HG02840 (cell line): ENCODE measurements at regions not wholly inside any gene's neighbourhood (a gene's known extent, or its start where the extent isn't known, plus 50 kb on each side); places are given as distances from the start of the nearest gene placed in this dataset.
"Not testable (repeated sequence)": the region's sequence is repeated elsewhere in the genome, so short reads cannot be mapped to it uniquely, and the experiment has no call there.

ENCODE experiments used
- ATAC-seq: cut with Tn5 transposase; IDR thresholded peaks from one replicate; pipeline ENCODE4 v1.9.1; 2021; ENCODE audit warnings: mild to moderate bottlenecking, moderate library complexity, moderate number of reproducible peaks; ENCODE audit not compliant: unreplicated experiment, low FRiP score

DNA sequence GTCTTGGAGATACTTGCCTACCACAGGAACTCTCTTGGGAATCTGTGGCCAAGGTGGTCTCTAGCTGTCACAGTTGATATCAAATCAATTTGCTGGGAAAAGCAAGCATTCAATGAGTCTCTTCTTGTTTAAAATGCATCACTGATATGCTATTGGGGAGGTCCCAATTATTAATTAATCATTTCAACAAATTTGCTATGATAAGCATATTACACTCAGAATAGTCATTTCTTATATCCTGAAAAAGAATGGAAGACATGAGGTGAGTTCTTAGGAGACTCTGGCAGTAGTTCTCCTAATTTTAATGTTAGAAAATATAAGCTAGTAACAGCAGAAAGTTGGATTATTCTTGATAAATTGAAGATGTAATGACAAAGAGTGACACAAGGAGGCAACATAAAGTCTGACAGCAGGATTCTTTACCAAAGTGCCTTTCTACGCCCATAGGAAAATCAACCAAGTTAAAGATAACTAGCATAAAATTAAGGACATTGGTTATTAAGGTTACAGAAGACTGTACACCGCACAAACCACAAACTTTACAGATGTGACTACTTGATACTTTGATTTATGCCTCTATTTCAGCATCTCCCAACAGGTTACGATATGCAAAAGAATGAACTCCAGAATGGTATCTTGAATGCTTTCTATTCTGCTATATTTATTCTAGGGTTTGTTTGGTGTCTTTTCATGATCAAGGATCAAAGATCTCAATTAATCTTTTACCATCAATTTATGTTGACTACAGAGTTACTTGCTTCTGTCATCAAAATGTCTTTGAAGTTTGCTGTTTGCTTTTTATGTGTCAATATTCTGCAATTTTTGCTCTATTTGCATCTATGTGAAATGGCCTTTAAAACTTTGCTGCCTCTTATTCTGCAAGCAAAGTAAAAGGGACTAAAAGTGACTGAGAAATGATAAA lies 349.6 kb upstream of the CLEC14A start:
- no peak for ATAC-seq

DNA sequence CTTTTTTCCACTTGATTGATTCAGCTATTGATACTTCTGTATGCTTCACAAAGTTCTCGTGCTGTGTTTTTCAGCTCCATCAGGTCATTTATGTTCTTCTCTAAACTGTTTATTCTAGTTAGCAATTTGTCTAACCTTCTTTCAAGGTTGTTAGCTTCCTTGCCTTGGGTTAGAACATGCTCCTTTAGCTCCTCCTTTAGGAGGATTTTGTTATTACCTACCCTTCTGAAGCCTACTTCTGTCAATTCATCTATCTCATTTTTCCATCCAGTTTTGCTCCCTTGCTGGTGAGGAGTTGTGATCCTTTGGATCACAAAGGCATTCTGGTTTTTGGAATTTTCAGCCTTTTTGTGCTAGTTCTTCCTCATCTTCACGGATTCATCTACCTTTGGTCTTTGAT lies 344.7 kb upstream of the CLEC14A start:
- ATAC-seq = not testable (repeated sequence)

DNA sequence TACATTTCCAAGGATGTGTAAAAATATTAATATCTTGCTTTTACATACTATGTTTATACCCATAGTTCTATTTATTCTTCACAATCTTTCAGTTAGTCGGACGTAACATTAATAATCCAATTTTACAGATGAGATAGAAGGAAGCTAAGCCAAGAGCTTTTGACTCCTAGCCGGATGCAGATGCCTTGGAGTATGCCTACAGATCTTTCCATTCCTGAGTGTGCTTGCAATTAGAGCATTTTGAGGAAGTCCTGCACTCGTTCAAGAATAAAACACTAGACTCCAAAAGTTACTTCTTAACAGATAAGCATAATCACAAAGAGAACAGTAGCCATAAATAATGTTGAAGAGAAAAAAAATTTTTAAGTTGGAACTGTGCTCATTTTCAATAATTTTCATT lies 337.6 kb upstream of the CLEC14A start:
- ATAC-seq = no peak

- no peak for ATAC-seq
These were observed 337.0 kb upstream of the CLEC14A start for GRCh38 chr14:38592764-38593442.

DNA sequence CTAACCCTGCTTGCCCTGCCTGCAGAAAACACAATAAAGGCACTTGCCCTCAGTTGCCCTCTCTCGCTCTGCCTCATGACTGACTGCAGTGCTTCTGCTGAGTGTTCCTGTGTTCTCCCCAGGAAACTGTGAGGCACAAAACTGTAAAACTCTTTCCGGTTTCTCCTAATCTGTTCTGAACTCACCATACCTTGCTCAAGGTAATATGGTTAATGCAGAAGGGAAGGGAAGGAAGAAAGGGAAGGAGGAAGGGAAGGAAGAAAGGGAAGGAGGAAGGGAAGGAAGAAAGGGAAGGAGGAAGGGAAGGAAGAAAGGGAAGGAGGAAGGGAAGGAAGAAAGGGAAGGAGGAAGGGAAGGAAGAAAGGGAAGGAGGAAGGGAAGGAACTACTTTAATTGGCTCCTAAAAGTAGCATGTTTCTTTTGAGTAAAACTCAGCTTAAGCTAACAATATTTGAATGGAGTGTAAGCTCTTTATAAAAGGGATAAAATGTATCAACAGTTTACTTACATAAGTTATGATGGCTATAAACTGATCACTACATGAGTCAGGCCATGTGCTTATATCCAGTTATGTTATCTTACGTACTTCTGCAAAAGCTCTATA lies 334.0 kb upstream of the CLEC14A start:
- ATAC-seq = no peak

GRCh38 chr14:38583471-38583870 lies 327.6 kb upstream of the CLEC14A start:
- no peak for ATAC-seq

- no peak for ATAC-seq
These were observed 322.4 kb upstream of the CLEC14A start for GRCh38 chr14:38578278-38578681.

DNA sequence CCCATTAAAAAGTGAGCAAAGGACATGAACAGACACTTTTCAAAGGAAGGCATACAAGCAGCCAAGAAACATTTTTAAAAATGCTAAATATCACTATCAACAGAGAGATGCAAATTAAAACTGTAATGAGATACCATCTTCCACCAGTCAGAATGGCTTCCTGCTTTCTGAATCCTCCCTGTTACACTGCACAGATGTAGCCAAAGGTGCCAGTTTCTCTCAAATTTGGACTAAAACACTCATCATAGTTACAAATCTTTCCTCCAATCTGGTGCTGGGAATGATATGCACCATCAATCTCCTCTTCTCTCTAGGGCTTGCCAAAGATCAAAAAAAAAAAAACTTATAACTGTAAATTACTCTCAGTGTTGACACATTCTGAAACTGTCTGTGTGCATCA lies 311.8 kb upstream of the CLEC14A start:
- ATAC-seq = no peak

DNA sequence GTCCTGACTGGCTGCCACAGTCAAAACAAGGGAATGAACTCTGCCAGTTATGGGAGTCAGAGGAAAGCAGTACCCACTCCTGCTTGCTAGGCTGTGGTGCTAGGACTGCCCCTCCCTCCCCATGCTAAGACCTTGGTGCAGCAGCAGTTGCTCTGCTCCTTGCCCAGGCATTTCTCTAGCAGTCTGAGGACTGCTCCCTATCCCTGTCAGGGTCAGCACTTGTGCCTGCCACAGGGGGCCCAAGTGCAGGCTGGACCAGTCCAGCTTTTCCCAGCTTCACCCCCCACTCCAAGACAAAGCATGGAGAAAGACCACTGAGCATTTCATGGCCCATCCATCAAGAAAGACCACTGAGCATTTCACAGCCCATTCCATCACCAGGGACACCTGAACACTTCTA lies 305.8 kb upstream of the CLEC14A start:
- ATAC-seq = no peak

- ATAC-seq = no peak
These were observed 303.8 kb upstream of the CLEC14A start for GRCh38 chr14:38559711-38560110.

DNA sequence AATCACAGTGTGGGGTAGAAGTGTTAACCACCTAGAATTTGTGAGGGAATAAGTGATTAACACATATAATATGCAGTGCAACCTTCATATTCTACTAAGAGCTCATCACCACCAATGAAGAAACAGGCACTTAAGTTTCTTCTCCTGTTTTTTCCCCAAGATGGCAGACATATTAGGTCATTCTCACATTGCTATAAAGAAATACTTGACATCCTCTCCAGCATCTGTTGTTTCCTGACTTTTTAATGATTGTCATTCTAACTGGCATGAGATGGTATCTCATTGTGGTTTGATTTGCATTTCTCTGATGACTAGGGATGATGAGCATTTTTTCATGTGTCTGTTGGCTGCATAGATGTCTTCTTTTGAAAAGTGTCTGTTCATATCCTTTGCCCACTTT lies 301.5 kb upstream of the CLEC14A start:
- not testable (repeated sequence) for ATAC-seq

- no peak for ATAC-seq
These were observed 300.4 kb upstream of the CLEC14A start for GRCh38 chr14:38556252-38556651.

DNA sequence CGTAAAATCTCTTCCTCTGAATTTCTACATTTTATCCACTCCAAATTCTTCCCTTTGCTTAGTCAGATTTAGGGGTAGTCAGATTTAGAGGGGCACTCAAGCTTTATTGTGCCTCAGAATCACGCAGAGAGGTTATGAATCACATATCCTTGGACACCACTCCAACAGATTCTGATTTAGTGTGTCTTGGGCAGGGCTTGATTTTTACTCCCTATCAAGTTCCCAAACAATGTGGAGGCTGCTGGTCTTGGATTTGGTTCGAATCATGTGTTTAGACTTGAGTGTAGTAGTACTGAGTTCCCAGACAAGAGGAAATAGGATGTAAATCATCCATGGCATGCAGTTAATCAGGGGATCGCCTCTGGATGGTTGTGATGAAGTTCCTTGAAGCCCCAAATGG lies 298.1 kb upstream of the CLEC14A start:
- no peak for ATAC-seq

DNA sequence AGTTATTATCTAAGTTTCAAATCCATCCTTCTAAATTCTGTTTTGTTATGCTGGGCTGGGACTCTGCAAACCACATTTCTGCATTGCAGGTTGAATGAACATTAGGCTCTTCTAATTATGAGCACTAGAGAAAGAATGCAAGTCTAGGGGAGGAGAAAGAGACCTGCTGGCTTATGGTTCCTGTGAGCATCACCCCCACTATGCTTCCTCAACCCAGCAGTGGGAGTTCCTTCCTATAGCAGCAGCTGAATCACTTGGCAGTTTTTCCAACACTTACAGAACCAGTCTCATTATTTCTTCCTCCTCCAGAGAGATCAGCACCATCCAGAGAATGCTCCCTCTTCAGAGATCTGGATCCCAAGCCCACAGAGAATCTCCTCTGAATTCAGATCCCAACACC lies 297.7 kb upstream of the CLEC14A start:
- no peak for ATAC-seq

- no peak for ATAC-seq
These were observed 293.7 kb upstream of the CLEC14A start for GRCh38 chr14:38549564-38549963.

DNA sequence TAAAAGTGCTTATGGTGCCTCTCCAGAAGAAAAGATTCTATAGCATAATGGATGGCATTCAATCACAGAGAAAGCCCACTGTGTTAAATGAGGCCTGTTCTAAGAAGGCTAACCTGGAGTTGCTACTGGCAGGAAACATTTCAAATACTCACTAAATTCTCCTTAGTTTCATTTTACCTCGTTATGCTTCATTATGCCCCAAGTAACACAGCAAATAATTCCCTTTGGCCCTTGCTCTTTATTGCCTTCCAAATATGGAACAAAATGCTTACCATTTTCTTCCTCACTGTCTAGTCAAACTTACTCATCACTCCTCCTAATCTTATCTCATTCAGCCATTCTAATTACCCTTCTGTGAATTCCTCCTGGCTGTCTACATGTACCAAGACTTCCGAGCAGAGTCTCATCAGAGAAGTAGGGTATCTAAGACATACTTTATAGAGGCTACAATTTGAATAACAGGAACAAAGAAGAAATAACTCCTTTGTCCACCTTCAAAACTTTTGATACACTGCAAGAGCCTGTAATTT lies 292.1 kb upstream of the CLEC14A start:
- ATAC-seq = no peak

DNA sequence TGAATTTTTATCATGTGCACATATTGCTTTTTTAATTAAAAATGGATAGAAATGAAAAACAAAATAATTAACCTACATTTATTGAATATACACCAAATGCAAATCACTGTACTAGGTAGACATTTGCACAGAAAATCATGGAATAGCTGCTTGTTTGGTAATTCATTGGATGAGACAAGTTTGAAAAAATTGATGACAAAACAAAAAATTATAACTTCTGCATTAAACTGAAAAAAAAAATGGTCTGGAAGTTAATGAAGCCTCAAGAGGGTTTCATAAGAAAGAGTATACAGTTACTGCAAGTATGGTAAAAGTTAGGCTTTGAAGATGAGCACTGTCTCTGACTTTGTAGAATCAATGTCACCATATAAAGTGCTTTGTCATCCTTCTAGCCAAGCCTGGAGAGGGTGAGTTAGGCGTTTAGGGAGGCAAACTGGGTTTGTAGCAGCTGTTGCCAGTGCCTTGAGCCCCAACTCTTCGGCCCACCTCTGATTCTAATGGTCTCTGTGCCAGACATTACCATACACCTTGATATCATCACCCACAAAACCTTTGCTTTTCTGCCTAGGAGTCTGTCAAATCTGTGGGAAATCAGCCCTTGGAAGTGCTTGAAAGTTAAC lies 291.1 kb upstream of the CLEC14A start:
- no peak for ATAC-seq

GRCh38 chr14:38544776-38545175 lies 288.9 kb upstream of the CLEC14A start:
- no peak for ATAC-seq

DNA sequence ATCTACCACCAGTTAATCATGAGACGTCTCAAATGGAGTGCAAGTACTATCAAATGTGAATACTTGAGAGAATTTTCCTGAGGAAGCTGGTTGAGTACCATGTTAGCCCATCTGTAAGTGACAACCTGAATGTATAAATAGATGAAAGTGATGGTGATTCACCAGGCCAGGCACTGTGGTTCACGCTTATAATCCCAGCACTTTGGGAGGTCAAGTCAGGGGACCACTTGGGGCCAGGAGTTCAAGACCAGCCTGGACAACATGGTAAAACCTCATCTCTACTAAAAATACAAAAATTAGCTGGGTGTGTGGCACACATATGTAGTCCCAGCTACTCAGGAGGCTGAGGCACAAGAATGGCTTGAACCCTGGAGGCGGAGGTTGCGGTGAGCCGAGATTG lies 288.0 kb upstream of the CLEC14A start:
- not testable (repeated sequence) for ATAC-seq

GRCh38 chr14:38538053-38538452 lies 282.2 kb upstream of the CLEC14A start:
- not testable (repeated sequence) for ATAC-seq
